Lower lobe of right lung (tissue), 2 donors: ENCODE measurements at regions not wholly inside any gene's neighbourhood (a gene's known extent, or its start where the extent isn't known, plus 50 kb on each side); places are given as distances from the start of the nearest gene placed in this dataset.

ENCODE experiments used
- ATAC-seq, 2 donors: fragments of 200-7000 bp; cut with Tn5 transposase; one replicate each; pipeline ENCODE4 v1.9.1; 2020 to 2022; ENCODE audit warnings: mild to moderate bottlenecking in 2 of 2, moderate library complexity in 2 of 2
- DNase-seq: peaks from one replicate; pipeline ENCODE4 v3.0.0-alpha.2; 2020
- H3K27ac ChIP-seq: fragments of 200-600 bp; one replicate; pipeline ENCODE4 v1.8.0; 2022
- H3K27me3 ChIP-seq: fragments of 200-600 bp; one replicate; pipeline ENCODE4 v1.8.0; 2022; ENCODE audit warnings: low read depth
- H3K36me3 ChIP-seq: fragments of 200-600 bp; one replicate; pipeline ENCODE4 v1.8.0; 2022; ENCODE audit warnings: mild to moderate bottlenecking
- H3K4me1 ChIP-seq: fragments of 200-600 bp; one replicate; pipeline ENCODE4 v1.8.0; 2022
- H3K4me3 ChIP-seq: fragments of 200-600 bp; one replicate; pipeline ENCODE4 v1.8.0; 2022; ENCODE audit warnings: mild to moderate bottlenecking
- H3K9me3 ChIP-seq: fragments of 200-600 bp; one replicate; pipeline ENCODE4 v1.8.0; 2022
- CTCF ChIP-seq: fragments of 200-600 bp; IDR thresholded peaks from one replicate; pipeline ENCODE4 v1.8.0; 2022; ENCODE audit warnings: antibody characterized with exemption, mild to moderate bottlenecking
- intact Hi-C: fragments of 100-400 bp; cut with DNase I; formaldehyde crosslinking; loops from one replicate; pipeline ENCODE4 v1.11.0; 2022
- donor health status: DM: no; HTN: yes; CAD: no; lungs with severe emphysema.

GRCh38 chr15:85296615-85297402 lies 83.6 kb upstream of the AKAP13 start:
- peaks cover 6% of the 10 kb centered on the region for H3K4me1 ChIP-seq
- H3K27me3 ChIP-seq, result no peaks in the 10 kb centered on the region
- TF ChIP-seq CTCF, result peak; percentile 70
- ATAC-seq (peak; percentile 94 to 95), DNase-seq (no peak)
- H3K27ac ChIP-seq, result no peak overlapping the region
- H3K36me3 ChIP-seq, result no peaks in the 10 kb centered on the region
- intact Hi-C loops, result no loop called here
- H3K9me3 ChIP-seq, result no peaks in the 10 kb centered on the region
- peak overlapping the region; percentile 37 for H3K4me3 ChIP-seq

DNA sequence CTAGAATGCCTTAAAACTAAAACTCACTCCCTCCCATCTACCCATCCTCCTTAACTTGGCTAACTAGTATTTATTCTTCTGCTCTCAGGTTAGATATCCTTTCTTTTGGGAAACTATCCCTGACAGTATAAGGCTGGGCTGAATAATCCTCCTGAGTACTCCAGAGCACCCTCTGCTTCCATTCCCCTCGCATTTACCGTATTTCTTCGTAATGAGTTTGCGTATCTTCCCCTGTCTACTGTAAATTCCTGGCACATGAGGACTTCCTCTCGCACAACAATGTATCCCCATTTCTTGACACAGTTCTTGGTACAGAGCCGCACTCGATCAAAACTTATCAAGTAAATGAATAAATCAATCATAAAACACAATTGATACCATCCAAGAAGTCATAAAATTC lies 82.9 kb upstream of the AKAP13 start:
- Histone ChIP-seq H3K36me3 (no peaks in the 10 kb centered on the region), H3K9me3 (no peaks in the 10 kb centered on the region), H3K4me3 (no peak overlapping the region), H3K4me1 (peaks cover 6% of the 10 kb centered on the region), H3K27ac (no peak overlapping the region), H3K27me3 (no peaks in the 10 kb centered on the region)
- intact Hi-C loops, result no loop called here
- TF ChIP-seq CTCF, result no peak
- ATAC-seq, result no peak
- DNase-seq, result no peak

- no peak overlapping the region for H3K27ac ChIP-seq
- no peaks in the 10 kb centered on the region for H3K36me3 ChIP-seq
- intact Hi-C loops, result no loop called here
- H3K9me3 ChIP-seq, result no peaks in the 10 kb centered on the region
- no peaks in the 10 kb centered on the region for H3K27me3 ChIP-seq
- H3K4me1 ChIP-seq, result peaks cover 6% of the 10 kb centered on the region
- no peak overlapping the region for H3K4me3 ChIP-seq
- no peak for ATAC-seq
- no peak for DNase-seq
- no peak for TF ChIP-seq CTCF
These were observed 82.0 kb upstream of the AKAP13 start for GRCh38 chr15:85298366-85298765.

DNA sequence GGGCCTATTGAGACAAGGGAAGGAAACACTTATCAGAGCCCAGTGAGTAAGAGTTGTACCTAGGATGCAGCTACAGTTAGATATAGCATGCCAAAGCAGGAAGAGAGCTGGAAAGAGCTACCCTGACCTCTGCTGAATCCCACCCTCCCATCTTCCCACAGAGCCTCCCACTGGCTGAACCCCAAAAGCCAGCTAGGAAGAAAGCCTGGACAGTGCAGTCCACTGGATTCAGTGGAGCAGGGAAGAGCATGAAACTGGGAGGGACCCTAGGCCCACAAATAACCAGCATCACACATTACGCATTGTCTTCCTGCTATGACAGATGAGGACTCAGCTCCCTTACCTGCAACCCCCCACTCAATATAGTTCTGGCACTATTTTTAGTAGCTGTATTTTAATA lies 81.5 kb upstream of the AKAP13 start:
- Histone ChIP-seq H3K4me3 (no peak overlapping the region), H3K27ac (no peak overlapping the region), H3K4me1 (peaks cover 6% of the 10 kb centered on the region), H3K9me3 (no peaks in the 10 kb centered on the region), H3K36me3 (no peaks in the 10 kb centered on the region), H3K27me3 (no peaks in the 10 kb centered on the region)
- DNase-seq (no peak), ATAC-seq (no peak)
- intact Hi-C loops, result no loop called here
- no peak for TF ChIP-seq CTCF

GRCh38 chr15:85302271-85302670 lies 78.1 kb upstream of the AKAP13 start:
- no peak for ATAC-seq
- H3K4me3 ChIP-seq, result no peak overlapping the region
- H3K36me3 ChIP-seq, result no peaks in the 10 kb centered on the region
- H3K27me3 ChIP-seq, result no peaks in the 10 kb centered on the region
- H3K4me1 ChIP-seq, result no peaks in the 10 kb centered on the region
- H3K27ac ChIP-seq, result no peak overlapping the region
- no peaks in the 10 kb centered on the region for H3K9me3 ChIP-seq
- no peak for TF ChIP-seq CTCF
- intact Hi-C loops, result no loop called here
- DNase-seq, result no peak
